HEK293 (cell line): ENCODE measurements at regions not wholly inside any gene's neighbourhood (a gene's known extent, or its start where the extent isn't known, plus 50 kb on each side); places are given as distances from the start of the nearest gene placed in this dataset.

Experiments
- MYNN ChIP-seq: fragments of 450-650 bp; formaldehyde crosslinking; IDR thresholded peaks from 2 replicates; pipeline ENCODE4 v1.5.1; 2016; ENCODE audit warnings: missing biosample characterization, missing genetic modification characterization, borderline replicate concordance
- YY1 ChIP-seq: fragments of 450-650 bp; formaldehyde crosslinking; IDR thresholded peaks from 2 replicates; pipeline ENCODE4 v1.5.1; 2018; ENCODE audit warnings: missing biosample characterization, missing genetic modification characterization
- ZNF133 ChIP-seq: fragments of 450-650 bp; formaldehyde crosslinking; IDR thresholded peaks from 2 replicates; pipeline ENCODE4 v1.5.1; 2016; ENCODE audit warnings: missing biosample characterization, missing genetic modification characterization
- ZNF394 ChIP-seq: fragments of 450-650 bp; formaldehyde crosslinking; IDR thresholded peaks from 2 replicates; pipeline ENCODE4 v1.5.1; 2016; ENCODE audit warnings: missing biosample characterization, missing genetic modification characterization, mild to moderate bottlenecking, moderate library complexity, borderline replicate concordance
- ZNF548 ChIP-seq: fragments of 450-650 bp; formaldehyde crosslinking; IDR thresholded peaks from 2 replicates; pipeline ENCODE4 v1.5.1; 2016; ENCODE audit warnings: missing biosample characterization, missing genetic modification characterization
- ZNF555 ChIP-seq: fragments of 450-650 bp; formaldehyde crosslinking; conservative IDR thresholded peaks from 2 replicates; pipeline ENCODE4 v1.5.1; 2017; ENCODE audit warnings: missing biosample characterization, mild to moderate bottlenecking, missing genetic modification characterization, inconsistent platforms
- ZNF677 ChIP-seq: fragments of 450-650 bp; IDR thresholded peaks from 2 replicates; pipeline ENCODE4 v1.5.0; 2018; ENCODE audit warnings: missing biosample characterization, mild to moderate bottlenecking, missing genetic modification characterization, moderate library complexity
- TF ChIP-seq, protein P1 (sequence below): fragments of 450-650 bp; formaldehyde crosslinking; IDR thresholded peaks from 2 replicates; pipeline ENCODE4 v1.5.1; 2016; ENCODE audit warnings: missing biosample characterization, missing genetic modification characterization
- TF ChIP-seq, protein P2 (sequence below): fragments of 450-650 bp; formaldehyde crosslinking; IDR thresholded peaks from 2 replicates; pipeline ENCODE4 v1.5.1; 2016; ENCODE audit warnings: missing biosample characterization, missing genetic modification characterization

DNA sequence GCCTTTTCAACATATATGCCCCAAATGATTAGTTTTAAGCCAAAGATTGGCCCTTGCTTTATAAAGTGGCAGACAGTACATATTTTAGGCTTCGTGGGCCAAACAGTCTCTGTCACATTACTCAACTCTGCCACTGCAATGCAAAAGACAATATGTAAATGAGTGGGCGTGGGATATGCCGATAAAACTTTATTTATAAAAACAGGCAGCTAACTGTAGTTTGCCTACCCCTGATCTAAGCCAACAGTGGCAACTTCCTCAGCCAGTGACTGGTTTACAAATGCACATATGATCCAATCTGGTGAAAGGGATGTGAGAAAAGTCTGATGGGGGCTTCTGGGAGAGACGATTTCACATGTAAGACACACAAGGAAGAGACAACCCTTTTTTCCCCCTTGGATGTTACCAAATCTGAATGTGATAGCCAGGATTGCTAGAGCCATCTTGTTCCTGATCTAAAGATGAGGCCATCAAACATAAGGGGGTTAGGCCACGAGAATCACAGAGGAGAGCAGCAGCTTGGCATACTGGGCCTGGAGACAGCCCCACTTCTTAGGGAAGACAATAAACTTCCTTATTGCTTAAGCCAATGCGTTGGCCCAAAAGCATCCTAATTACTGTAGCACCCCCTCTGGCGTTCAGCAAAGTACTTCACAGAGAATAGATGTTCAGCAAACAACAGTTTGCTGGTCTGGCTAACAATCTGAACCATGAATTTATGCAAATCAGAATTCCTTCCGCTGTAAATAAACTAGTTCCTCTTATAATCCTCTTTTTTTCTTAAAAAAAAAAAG, 75.2 kb upstream of the TMCC3 start:
- TF ChIP-seq MYNN (no peak), YY1 (tag by site-specific recombination) (no peak), ZNF677 (tag by site-specific recombination) (no peak), ZNF133 (no peak), ZNF548 (tag by site-specific recombination) (no peak), ZNF555 (tag by site-specific recombination) (no peak), ZNF394 (tag by site-specific recombination) (no peak)
- TF ChIP-seq, protein P1, sequence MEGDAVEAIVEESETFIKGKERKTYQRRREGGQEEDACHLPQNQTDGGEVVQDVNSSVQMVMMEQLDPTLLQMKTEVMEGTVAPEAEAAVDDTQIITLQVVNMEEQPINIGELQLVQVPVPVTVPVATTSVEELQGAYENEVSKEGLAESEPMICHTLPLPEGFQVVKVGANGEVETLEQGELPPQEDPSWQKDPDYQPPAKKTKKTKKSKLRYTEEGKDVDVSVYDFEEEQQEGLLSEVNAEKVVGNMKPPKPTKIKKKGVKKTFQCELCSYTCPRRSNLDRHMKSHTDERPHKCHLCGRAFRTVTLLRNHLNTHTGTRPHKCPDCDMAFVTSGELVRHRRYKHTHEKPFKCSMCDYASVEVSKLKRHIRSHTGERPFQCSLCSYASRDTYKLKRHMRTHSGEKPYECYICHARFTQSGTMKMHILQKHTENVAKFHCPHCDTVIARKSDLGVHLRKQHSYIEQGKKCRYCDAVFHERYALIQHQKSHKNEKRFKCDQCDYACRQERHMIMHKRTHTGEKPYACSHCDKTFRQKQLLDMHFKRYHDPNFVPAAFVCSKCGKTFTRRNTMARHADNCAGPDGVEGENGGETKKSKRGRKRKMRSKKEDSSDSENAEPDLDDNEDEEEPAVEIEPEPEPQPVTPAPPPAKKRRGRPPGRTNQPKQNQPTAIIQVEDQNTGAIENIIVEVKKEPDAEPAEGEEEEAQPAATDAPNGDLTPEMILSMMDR (tag by site-specific recombination), result no peak
- TF ChIP-seq, protein P2, sequence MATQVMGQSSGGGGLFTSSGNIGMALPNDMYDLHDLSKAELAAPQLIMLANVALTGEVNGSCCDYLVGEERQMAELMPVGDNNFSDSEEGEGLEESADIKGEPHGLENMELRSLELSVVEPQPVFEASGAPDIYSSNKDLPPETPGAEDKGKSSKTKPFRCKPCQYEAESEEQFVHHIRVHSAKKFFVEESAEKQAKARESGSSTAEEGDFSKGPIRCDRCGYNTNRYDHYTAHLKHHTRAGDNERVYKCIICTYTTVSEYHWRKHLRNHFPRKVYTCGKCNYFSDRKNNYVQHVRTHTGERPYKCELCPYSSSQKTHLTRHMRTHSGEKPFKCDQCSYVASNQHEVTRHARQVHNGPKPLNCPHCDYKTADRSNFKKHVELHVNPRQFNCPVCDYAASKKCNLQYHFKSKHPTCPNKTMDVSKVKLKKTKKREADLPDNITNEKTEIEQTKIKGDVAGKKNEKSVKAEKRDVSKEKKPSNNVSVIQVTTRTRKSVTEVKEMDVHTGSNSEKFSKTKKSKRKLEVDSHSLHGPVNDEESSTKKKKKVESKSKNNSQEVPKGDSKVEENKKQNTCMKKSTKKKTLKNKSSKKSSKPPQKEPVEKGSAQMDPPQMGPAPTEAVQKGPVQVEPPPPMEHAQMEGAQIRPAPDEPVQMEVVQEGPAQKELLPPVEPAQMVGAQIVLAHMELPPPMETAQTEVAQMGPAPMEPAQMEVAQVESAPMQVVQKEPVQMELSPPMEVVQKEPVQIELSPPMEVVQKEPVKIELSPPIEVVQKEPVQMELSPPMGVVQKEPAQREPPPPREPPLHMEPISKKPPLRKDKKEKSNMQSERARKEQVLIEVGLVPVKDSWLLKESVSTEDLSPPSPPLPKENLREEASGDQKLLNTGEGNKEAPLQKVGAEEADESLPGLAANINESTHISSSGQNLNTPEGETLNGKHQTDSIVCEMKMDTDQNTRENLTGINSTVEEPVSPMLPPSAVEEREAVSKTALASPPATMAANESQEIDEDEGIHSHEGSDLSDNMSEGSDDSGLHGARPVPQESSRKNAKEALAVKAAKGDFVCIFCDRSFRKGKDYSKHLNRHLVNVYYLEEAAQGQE, result no peak
